HL-60 (cell line): ENCODE measurements at regions not wholly inside any gene's neighbourhood (a gene's known extent, or its start where the extent isn't known, plus 50 kb on each side); places are given as distances from the start of the nearest gene placed in this dataset.

Experiments used
- DNase-seq, 2 experiments: peaks; one replicate each; pipeline ENCODE4 v3.0.0-alpha.2; 2010 to 2020; ENCODE audit warnings: low read depth in 1 of 2, low spot score in 1 of 2
- H3K27ac ChIP-seq: fragments of 250-450 bp; sonication (Bioruptor Pico); replicated peaks from 2 replicates; pipeline ENCODE4 v1.5.1; 2020; ENCODE audit warnings: mild to moderate bottlenecking, moderate library complexity
- H3K27me3 ChIP-seq: fragments of 250-450 bp; sonication (Bioruptor Pico); 2 replicates; pipeline ENCODE4 v1.5.1; 2021; ENCODE audit warnings: mild to moderate bottlenecking, moderate library complexity; ENCODE audit not compliant: insufficient read depth, poor library complexity, severe bottlenecking
- H3K4me3 ChIP-seq: replicated peaks from 2 replicates; pipeline ENCODE4 v1.5.1; 2011; ENCODE audit warnings: mild to moderate bottlenecking, control low read depth, low read length; ENCODE audit not compliant: insufficient read depth
- CTCF ChIP-seq: IDR thresholded peaks from one replicate; pipeline ENCODE4 v1.5.1; 2011; ENCODE audit warnings: low read length, control low read depth, inconsistent platforms; ENCODE audit not compliant: insufficient read depth
- GABPA ChIP-seq: IDR thresholded peaks from 2 replicates; pipeline ENCODE4 v1.6.1; 2012; ENCODE audit warnings: low read depth
- POLR2AphosphoS5 ChIP-seq: IDR thresholded peaks from 2 replicates; pipeline ENCODE4 v1.6.1; 2012; ENCODE audit warnings: low read depth
- REST ChIP-seq: IDR thresholded peaks from 2 replicates; pipeline ENCODE4 v1.6.1; 2012; ENCODE audit warnings: low read depth; ENCODE audit not compliant: insufficient replicate concordance
- SPI1 ChIP-seq: IDR thresholded peaks from 2 replicates; pipeline ENCODE4 v1.6.1; 2012; ENCODE audit warnings: low read depth, mild to moderate bottlenecking, borderline replicate concordance

GRCh38 chr6:145538989-145539388, 196.3 kb downstream of the EPM2A start:
- TF ChIP-seq GABPA (no peak), CTCF (no peak), REST (no peak), POLR2AphosphoS5 (no peak)
- no peaks in the 10 kb centered on the region for H3K27me3 ChIP-seq
- no peak overlapping the region for H3K4me3 ChIP-seq
- DNase-seq = no peak
- no peak overlapping the region for H3K27ac ChIP-seq

GRCh38 chr6:145539831-145540230, 195.5 kb downstream of the EPM2A start:
- H3K4me3 ChIP-seq = no peak overlapping the region
- DNase-seq = no peak

GRCh38 chr6:145540741-145541140, 194.6 kb downstream of the EPM2A start:
- no peak for DNase-seq
- H3K27ac ChIP-seq = no peak overlapping the region
- TF ChIP-seq POLR2AphosphoS5 (no peak), SPI1 (no peak), CTCF (no peak), REST (no peak), GABPA (no peak)
- no peaks in the 10 kb centered on the region for H3K27me3 ChIP-seq
- no peak overlapping the region for H3K4me3 ChIP-seq

More at GRCh38 chr6:145539831-145540230, 195.5 kb downstream of the EPM2A start:
- Histone ChIP-seq H3K27ac (no peak overlapping the region), H3K27me3 (no peaks in the 10 kb centered on the region)
- TF ChIP-seq POLR2AphosphoS5 (no peak), GABPA (no peak), CTCF (no peak), SPI1 (no peak), REST (no peak)
